GM12873 (cell line): ENCODE measurements at regions not wholly inside any gene's neighbourhood (a gene's known extent, or its start where the extent isn't known, plus 50 kb on each side); places are given as distances from the start of the nearest gene placed in this dataset.

Experiments
- TF ChIP-seq, protein P1 (sequence below): IDR thresholded peaks from 2 replicates; pipeline ENCODE4 v1.5.1; 2012; ENCODE audit warnings: low read depth, mild to moderate bottlenecking, moderate library complexity, low read length, control low read depth; ENCODE audit not compliant: insufficient read depth; ENCODE audit errors: missing control alignments

- TF ChIP-seq, protein P1, sequence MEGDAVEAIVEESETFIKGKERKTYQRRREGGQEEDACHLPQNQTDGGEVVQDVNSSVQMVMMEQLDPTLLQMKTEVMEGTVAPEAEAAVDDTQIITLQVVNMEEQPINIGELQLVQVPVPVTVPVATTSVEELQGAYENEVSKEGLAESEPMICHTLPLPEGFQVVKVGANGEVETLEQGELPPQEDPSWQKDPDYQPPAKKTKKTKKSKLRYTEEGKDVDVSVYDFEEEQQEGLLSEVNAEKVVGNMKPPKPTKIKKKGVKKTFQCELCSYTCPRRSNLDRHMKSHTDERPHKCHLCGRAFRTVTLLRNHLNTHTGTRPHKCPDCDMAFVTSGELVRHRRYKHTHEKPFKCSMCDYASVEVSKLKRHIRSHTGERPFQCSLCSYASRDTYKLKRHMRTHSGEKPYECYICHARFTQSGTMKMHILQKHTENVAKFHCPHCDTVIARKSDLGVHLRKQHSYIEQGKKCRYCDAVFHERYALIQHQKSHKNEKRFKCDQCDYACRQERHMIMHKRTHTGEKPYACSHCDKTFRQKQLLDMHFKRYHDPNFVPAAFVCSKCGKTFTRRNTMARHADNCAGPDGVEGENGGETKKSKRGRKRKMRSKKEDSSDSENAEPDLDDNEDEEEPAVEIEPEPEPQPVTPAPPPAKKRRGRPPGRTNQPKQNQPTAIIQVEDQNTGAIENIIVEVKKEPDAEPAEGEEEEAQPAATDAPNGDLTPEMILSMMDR = no peak
Measured at GRCh38 chr17:77670173-77670572, 288.3 kb upstream of the TNRC6C start.

DNA sequence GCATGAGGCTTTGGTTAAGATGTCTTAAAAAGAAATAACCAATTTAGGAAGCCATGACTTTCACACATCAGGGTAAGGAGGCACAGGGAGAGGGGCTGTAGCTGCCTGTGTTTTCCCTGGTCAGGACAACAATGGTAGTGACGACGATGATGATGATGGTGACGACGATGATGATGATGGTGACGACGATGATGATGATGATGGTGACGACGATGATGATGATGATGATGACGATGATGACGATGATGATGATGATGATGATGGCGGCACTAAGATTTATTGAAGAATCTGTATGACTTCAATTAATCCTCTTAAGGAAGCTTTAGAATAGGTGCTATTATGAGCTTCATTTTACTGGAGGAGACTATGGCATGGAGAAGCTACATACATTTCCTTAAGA is 284.1 kb upstream of the TNRC6C start:
- TF ChIP-seq, protein P1 = no peak

- TF ChIP-seq, protein P1 = no peak
Measured at GRCh38 chr17:77675411-77675810, 283.1 kb upstream of the TNRC6C start.

DNA sequence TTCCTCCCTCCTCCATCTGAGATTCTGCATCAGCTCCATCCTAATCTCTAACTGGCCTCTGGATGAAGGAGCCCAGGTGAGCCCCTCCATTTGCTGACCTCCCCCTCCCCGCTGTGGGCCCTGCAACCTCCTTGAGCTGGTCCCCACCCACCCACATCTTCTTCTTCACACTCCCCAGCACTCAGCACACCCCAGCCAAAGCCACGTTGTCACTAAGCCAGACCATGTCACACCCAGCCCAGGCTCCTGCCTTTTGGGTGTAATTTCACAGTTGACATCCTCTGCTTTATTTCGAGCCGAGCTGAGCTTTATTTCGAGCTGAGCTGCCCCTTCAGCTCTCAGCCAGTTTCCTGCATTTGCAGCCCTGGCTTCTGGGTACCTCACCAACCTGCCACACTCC is 282.7 kb upstream of the TNRC6C start:
- TF ChIP-seq, protein P1 = no peak

DNA sequence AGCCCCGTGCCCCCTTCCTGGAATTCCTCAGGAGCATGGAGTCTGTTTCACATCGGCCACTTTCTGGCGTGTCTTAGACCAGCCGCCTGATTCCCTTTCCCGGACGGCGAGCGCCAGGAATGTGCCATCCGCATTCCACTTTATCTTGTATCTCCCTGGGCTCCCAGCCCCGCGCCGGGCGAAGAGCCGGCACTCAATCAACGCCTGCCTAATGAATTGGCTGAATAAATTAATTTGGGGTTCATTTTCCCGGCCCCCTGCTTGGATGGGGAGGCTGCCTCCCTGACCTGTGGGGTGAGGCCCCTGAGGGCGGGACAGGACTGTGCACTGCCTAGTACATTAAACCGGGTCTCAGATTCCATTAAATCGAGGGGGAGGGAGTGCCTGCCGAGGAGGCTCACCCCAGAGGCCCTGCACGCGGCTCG is 282.3 kb upstream of the TNRC6C start:
- TF ChIP-seq, protein P1 = no peak

DNA sequence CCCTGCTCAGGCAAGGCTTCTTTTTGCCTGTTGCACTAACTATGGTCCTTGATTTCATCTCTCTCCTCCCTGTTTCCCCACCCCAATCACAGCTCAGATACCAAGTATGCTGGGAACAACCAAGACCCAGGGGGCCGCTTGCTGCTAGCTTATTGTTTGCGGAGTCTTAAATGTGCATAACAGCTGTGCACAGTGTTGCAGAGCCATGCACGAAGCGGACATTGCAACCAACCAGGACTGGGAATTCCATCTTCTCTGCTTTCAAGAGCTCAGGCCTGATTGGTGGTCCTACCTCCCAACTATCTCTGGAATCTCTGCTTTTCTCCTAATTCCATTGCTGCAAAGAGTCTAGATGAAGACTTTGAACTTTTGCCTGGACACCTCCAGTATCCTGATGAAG is 281.3 kb upstream of the TNRC6C start:
- TF ChIP-seq, protein P1 = no peak

GRCh38 chr17:77677630-77678029 is 280.9 kb upstream of the TNRC6C start:
- TF ChIP-seq, protein P1 = no peak
